GM23338 (cell line): ENCODE measurements at regions not wholly inside any gene's neighbourhood (a gene's known extent, or its start where the extent isn't known, plus 50 kb on each side); places are given as distances from the start of the nearest gene placed in this dataset.
A peak's percentile ranks its signal among the peaks of the same experiment; 100 is the strongest.

Source experiments
- ATAC-seq: fragments of 200-7000 bp; cut with Tn5 transposase; 3 replicates; pipeline ENCODE4 v1.9.1; 2020
- DNase-seq: peaks from one replicate; pipeline ENCODE4 v3.0.0-alpha.2; 2015; ENCODE audit warnings: low spot score
- H2AFZ ChIP-seq: fragments of 200-600 bp; sonication (generic); 2 replicates; pipeline ENCODE4 v1.8.0; 2016; ENCODE audit warnings: antibody characterized with exemption, mild to moderate bottlenecking, moderate library complexity
- H3F3A ChIP-seq: fragments of 200-600 bp; sonication (generic); replicated peaks from 2 replicates; pipeline ENCODE4 v1.8.0; 2017; ENCODE audit warnings: antibody characterized with exemption, mixed run types, low read depth
- H3K27ac ChIP-seq: fragments of 200-600 bp; sonication (generic); 2 replicates; pipeline ENCODE4 v1.6.1; 2016; ENCODE audit warnings: low read depth
- H3K27me3 ChIP-seq: fragments of 200-600 bp; sonication (generic); 2 replicates; pipeline ENCODE4 v1.8.0; 2016; ENCODE audit warnings: mild to moderate bottlenecking, mixed run types, moderate library complexity; ENCODE audit not compliant: insufficient read depth
- H3K36me3 ChIP-seq: fragments of 200-600 bp; sonication (generic); 2 replicates; pipeline ENCODE4 v1.8.0; 2016; ENCODE audit warnings: mild to moderate bottlenecking; ENCODE audit not compliant: insufficient read depth
- H3K4me1 ChIP-seq: fragments of 200-600 bp; sonication (generic); 2 replicates; pipeline ENCODE4 v1.8.0; 2016; ENCODE audit warnings: mild to moderate bottlenecking, moderate library complexity; ENCODE audit not compliant: insufficient read depth
- H3K4me2 ChIP-seq: fragments of 200-600 bp; sonication (generic); 2 replicates; pipeline ENCODE4 v1.7.1; 2017; ENCODE audit warnings: mixed run types
- H3K4me3 ChIP-seq: fragments of 200-600 bp; sonication (generic); 2 replicates; pipeline ENCODE4 v1.6.1; 2016; ENCODE audit warnings: mixed run types
- H3K79me2 ChIP-seq: fragments of 200-600 bp; sonication (generic); replicated peaks from 2 replicates; pipeline ENCODE4 v1.8.0; 2017; ENCODE audit warnings: mild to moderate bottlenecking; ENCODE audit not compliant: insufficient read depth
- H3K9me2 ChIP-seq: fragments of 200-600 bp; sonication (generic); 2 replicates; pipeline ENCODE4 v1.8.0; 2017; ENCODE audit not compliant: insufficient read depth
- H4K20me1 ChIP-seq: fragments of 200-600 bp; sonication (generic); replicated peaks from 2 replicates; pipeline ENCODE4 v1.8.0; 2017; ENCODE audit warnings: mild to moderate bottlenecking; ENCODE audit not compliant: insufficient read depth
- H3K27ac Mint-ChIP-seq: 2 replicates; pipeline ENCODE4 v1.8.0; 2020; ENCODE audit warnings: inconsistent platforms, mild to moderate bottlenecking, moderate library complexity, mixed read lengths
- H3K27me3 Mint-ChIP-seq: 3 replicates; pipeline ENCODE4 v1.8.0; 2022; ENCODE audit warnings: low read depth, mild to moderate bottlenecking, moderate library complexity, mixed read lengths, inconsistent platforms; ENCODE audit not compliant: insufficient read depth, poor library complexity
- H3K36me3 Mint-ChIP-seq: 3 replicates; pipeline ENCODE4 v1.8.0; 2021; ENCODE audit warnings: low read depth, mild to moderate bottlenecking, inconsistent platforms, moderate library complexity, mixed read lengths
- H3K4me1 Mint-ChIP-seq: 3 replicates; pipeline ENCODE4 v1.8.0; 2020; ENCODE audit warnings: mild to moderate bottlenecking, inconsistent platforms, mixed read lengths
- H3K4me3 Mint-ChIP-seq: 3 replicates; pipeline ENCODE4 v1.8.0; 2021; ENCODE audit warnings: moderate library complexity, mild to moderate bottlenecking, inconsistent platforms, mixed read lengths
- H3K9me3 Mint-ChIP-seq: 3 replicates; pipeline ENCODE4 v1.8.0; 2020; ENCODE audit warnings: moderate library complexity, mild to moderate bottlenecking, inconsistent platforms, mixed read lengths
- CREB1 ChIP-seq: fragments of 250-450 bp; sonication (Bioruptor Pico); IDR thresholded peaks from 2 replicates; pipeline ENCODE4 v1.5.0; 2020; ENCODE audit warnings: low read depth, mild to moderate bottlenecking, moderate library complexity
- CTCF ChIP-seq, 2 experiments: fragments of 200-600 bp in 1 of 2; sonication (generic) in 1 of 2; conservative IDR thresholded peaks; 2 replicates each; pipeline versions ENCODE4 v1.5.1 to v1.6.1; 2016 to 2017; ENCODE audit warnings: antibody characterized with exemption in 2 of 2, low read depth in 2 of 2, mild to moderate bottlenecking in 2 of 2, moderate library complexity in 1 of 2
- ETS1 ChIP-seq: IDR thresholded peaks from 2 replicates; pipeline ENCODE4 v1.6.1; 2016; ENCODE audit warnings: antibody characterized with exemption
- EZH2 ChIP-seq: fragments of 200-600 bp; sonication (generic); IDR thresholded peaks from one replicate; pipeline ENCODE4 v1.8.0; 2017; ENCODE audit warnings: antibody characterized with exemption, mild to moderate bottlenecking, low read depth; ENCODE audit not compliant: unreplicated experiment
- EZH2phosphoT487 ChIP-seq: fragments of 200-600 bp; sonication (generic); IDR thresholded peaks from one replicate; pipeline ENCODE4 v1.8.1; 2018; ENCODE audit warnings: antibody characterized with exemption; ENCODE audit not compliant: unreplicated experiment
- JUNB ChIP-seq: IDR thresholded peaks from one replicate; pipeline ENCODE4 v1.6.1; 2016; ENCODE audit warnings: antibody characterized with exemption; ENCODE audit not compliant: unreplicated experiment
- NANOG ChIP-seq: IDR thresholded peaks from 2 replicates; pipeline ENCODE4 v1.6.1; 2016; ENCODE audit warnings: antibody characterized with exemption, borderline replicate concordance
- POLR2AphosphoS5 ChIP-seq: IDR thresholded peaks from 2 replicates; pipeline ENCODE4 v1.6.1; 2016; ENCODE audit warnings: antibody characterized with exemption, low read depth
- REST ChIP-seq: IDR thresholded peaks from one replicate; pipeline ENCODE4 v1.6.1; 2018; ENCODE audit warnings: antibody characterized with exemption; ENCODE audit not compliant: unreplicated experiment
- STAT1 ChIP-seq: IDR thresholded peaks from one replicate; pipeline ENCODE4 v1.6.1; 2016; ENCODE audit warnings: antibody characterized with exemption; ENCODE audit not compliant: unreplicated experiment
- ZNF114 ChIP-seq: fragments of 250-450 bp; sonication (Bioruptor Pico); IDR thresholded peaks from 2 replicates; pipeline ENCODE4 v1.5.0; 2020; ENCODE audit warnings: mild to moderate bottlenecking, moderate library complexity
- ZNF331 ChIP-seq: fragments of 250-450 bp; sonication (Bioruptor Pico); IDR thresholded peaks from 2 replicates; pipeline ENCODE4 v1.5.0; 2020; ENCODE audit warnings: low read depth, mild to moderate bottlenecking, moderate library complexity
- ZNF462 ChIP-seq: fragments of 250-450 bp; sonication (Bioruptor Pico); IDR thresholded peaks from 2 replicates; pipeline ENCODE4 v1.5.0; 2020; ENCODE audit warnings: mild to moderate bottlenecking, moderate library complexity

GRCh38 chr3:110971010-110971601 lies 100.5 kb upstream of the NECTIN3 start:
- 0 out of 2 replicates have a peak overlapping the region, but pooled peaks have one; percentile 15 for H2AFZ ChIP-seq
- no peak overlapping the region for H3K4me3 ChIP-seq
- H3K4me1 ChIP-seq = no peaks in the 10 kb centered on the region
- TF ChIP-seq ETS1 (no peak), EZH2phosphoT487 (no peak), CREB1 (CRISPR knock-in tag) (no peak), STAT1 (no peak), POLR2AphosphoS5 (no peak), ZNF462 (CRISPR knock-in tag) (no peak), ZNF331 (CRISPR knock-in tag) (no peak), REST (no peak), NANOG (no peak), CTCF (conservative IDR thresholded peaks at IDR 0.05; ENCODE audit: low read depth in 2 of 2) (no peak), EZH2 (no peak), JUNB (no peak), ZNF114 (CRISPR knock-in tag) (no peak)
- ATAC-seq (no peak), DNase-seq (no peak)
- Mint-ChIP-seq H3K27ac (no peak overlapping the region), H3K36me3 (peaks cover 36% of the 10 kb centered on the region), H3K4me1 (no peaks in the 10 kb centered on the region), H3K27me3 (peaks cover 3% of the 10 kb centered on the region), H3K4me3 (no peak overlapping the region), H3K9me3 (peaks cover 36% of the 10 kb centered on the region)
- H3K4me2 ChIP-seq = no peak overlapping the region
- no peaks in the 10 kb centered on the region for H3K36me3 ChIP-seq
- no peak overlapping the region for H3K27ac ChIP-seq
- H3K9me2 ChIP-seq = peaks cover 18% of the 10 kb centered on the region
- H3K79me2 ChIP-seq = no peaks in the 10 kb centered on the region
- H3K27me3 ChIP-seq = no peaks in the 10 kb centered on the region
- H4K20me1 ChIP-seq = no peaks in the 10 kb centered on the region
- H3F3A ChIP-seq = no peaks in the 10 kb centered on the region
